Activated CD8-positive, alpha-beta memory T cell treated with anti-CD3 and anti-CD28 coated beads, Interleukin-2, amount 50 U/mL, for 24 hours (primary cell): ENCODE measurements at regions not wholly inside any gene's neighbourhood (a gene's known extent, or its start where the extent isn't known, plus 50 kb on each side); places are given as distances from the start of the nearest gene placed in this dataset.
"Not testable (repeated sequence)": the region's sequence is repeated elsewhere in the genome, so short reads cannot be mapped to it uniquely, and the experiment has no call there.

ENCODE experiments used
- DNase-seq: peaks from one replicate; pipeline ENCODE4 v3.0.0-alpha.2; 2020; ENCODE audit errors: extremely low read depth

- DNase-seq = no peak
Measured at GRCh38 chr2:226475650-226476049, 324.0 kb downstream of the IRS1 start.

- no peak for DNase-seq
Measured at GRCh38 chr2:226474131-226474530, 325.5 kb downstream of the IRS1 start.

GRCh38 chr2:226471987-226472470 lies 327.6 kb downstream of the IRS1 start:
- DNase-seq = no peak

- no peak for DNase-seq
Measured at GRCh38 chr2:226467633-226468032, 332.0 kb downstream of the IRS1 start.

- DNase-seq = no peak
Measured at GRCh38 chr2:226467221-226467620, 332.4 kb downstream of the IRS1 start.

- no peak for DNase-seq
Measured at GRCh38 chr2:226466589-226466988, 333.0 kb downstream of the IRS1 start.

- DNase-seq = no peak
Measured at GRCh38 chr2:226466124-226466523, 333.5 kb downstream of the IRS1 start.

- no peak for DNase-seq
Measured at GRCh38 chr2:226464380-226464779, 335.2 kb downstream of the IRS1 start.

- DNase-seq = no peak
Measured at GRCh38 chr2:226463154-226463553, 336.5 kb downstream of the IRS1 start.

GRCh38 chr2:226461981-226462380 lies 337.6 kb downstream of the IRS1 start:
- DNase-seq = no peak

GRCh38 chr2:226456144-226456543 lies 343.5 kb downstream of the IRS1 start:
- DNase-seq = not testable (repeated sequence)

GRCh38 chr2:226452768-226453167 lies 346.9 kb downstream of the IRS1 start:
- no peak for DNase-seq

- no peak for DNase-seq
Measured at GRCh38 chr2:226451486-226451885, 348.1 kb downstream of the IRS1 start.

- DNase-seq = no peak
Measured at GRCh38 chr2:226450141-226450540, 349.5 kb downstream of the IRS1 start.

GRCh38 chr2:226447338-226448300 lies 352.0 kb downstream of the IRS1 start:
- DNase-seq = no peak

- DNase-seq = no peak
Measured at GRCh38 chr2:226446406-226447001, 353.1 kb downstream of the IRS1 start.

GRCh38 chr2:226445216-226445861 lies 354.3 kb downstream of the IRS1 start:
- DNase-seq = no peak

- no peak for DNase-seq
Measured at GRCh38 chr2:226443112-226443511, 356.5 kb downstream of the IRS1 start.

- no peak for DNase-seq
Measured at GRCh38 chr2:226440127-226440918, 359.3 kb downstream of the IRS1 start.

GRCh38 chr2:226439337-226439736 lies 360.3 kb downstream of the IRS1 start:
- DNase-seq = no peak

- DNase-seq = no peak
Measured at GRCh38 chr2:226435146-226435545, 364.5 kb downstream of the IRS1 start.

- DNase-seq = no peak
Measured at GRCh38 chr2:226434702-226435101, 364.9 kb downstream of the IRS1 start.
